Activated CD4-positive, alpha-beta memory T cell treated with anti-CD3 and anti-CD28 coated beads for 36 hours (primary cell): ENCODE measurements at regions not wholly inside any gene's neighbourhood (a gene's known extent, or its start where the extent isn't known, plus 50 kb on each side); places are given as distances from the start of the nearest gene placed in this dataset.
"Not testable (repeated sequence)": the region's sequence is repeated elsewhere in the genome, so short reads cannot be mapped to it uniquely, and the experiment has no call there.

Experiments used
- CTCF ChIA-PET: fragments of 350-600 bp; sonication (Branson Sonifier 250); formaldehyde crosslinking; loops from one replicate; lab custom pipeline; 2021; ENCODE audit warnings: antibody characterized with exemption, inconsistent platforms; lab: Charles Lee
- POLR2A ChIA-PET: fragments of 350-600 bp; sonication (Branson Sonifier 250); formaldehyde crosslinking; loops from one replicate; lab custom pipeline; 2021; ENCODE audit warnings: antibody characterized with exemption; lab: Charles Lee
- DNase-seq: peaks from one replicate; pipeline ENCODE4 v3.0.0-alpha.2; 2020
- H3K27ac Mint-ChIP-seq: one replicate; pipeline ENCODE4 v1.8.0; 2021; ENCODE audit warnings: mixed read lengths
- H3K27me3 Mint-ChIP-seq: one replicate; pipeline ENCODE4 v1.8.0; 2021; ENCODE audit warnings: mixed read lengths
- H3K36me3 Mint-ChIP-seq: one replicate; pipeline ENCODE4 v1.8.0; 2021; ENCODE audit warnings: mixed read lengths
- H3K4me1 Mint-ChIP-seq: one replicate; pipeline ENCODE4 v1.8.0; 2021; ENCODE audit warnings: low read depth, mixed read lengths
- H3K4me3 Mint-ChIP-seq: one replicate; pipeline ENCODE4 v1.8.0; 2021; ENCODE audit warnings: mild to moderate bottlenecking, mixed read lengths
- H3K9me3 Mint-ChIP-seq: one replicate; pipeline ENCODE4 v1.8.0; 2021; ENCODE audit warnings: mixed read lengths
- intact Hi-C: fragments of 100-400 bp; cut with micrococcal nuclease; formaldehyde crosslinking; loops from one replicate; pipeline ENCODE4 v1.15.1; 2023

DNA sequence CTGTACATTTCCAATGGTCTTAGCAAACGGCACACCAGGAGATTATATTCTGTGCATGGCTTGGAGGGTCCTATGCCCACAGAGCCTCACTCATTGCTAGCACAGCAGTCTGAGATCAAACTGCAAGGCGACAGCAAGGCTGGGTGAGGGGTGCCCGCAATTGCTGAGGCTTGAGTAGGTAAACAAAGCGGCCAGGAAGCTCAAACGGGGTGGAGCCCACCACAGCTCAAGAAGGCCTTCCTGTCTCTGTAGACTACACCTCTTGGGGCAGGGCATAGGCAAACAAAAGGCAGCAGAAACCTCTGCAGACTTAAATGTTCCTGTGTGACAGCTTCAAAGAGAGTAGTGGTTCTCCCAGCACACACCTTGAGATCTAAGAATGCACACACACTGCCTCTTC lies 91.3 kb downstream of the OR4A5 start:
- peaks cover 78% of the 10 kb centered on the region for H3K9me3 Mint-ChIP-seq
- CTCF ChIA-PET, H3K27ac Mint-ChIP-seq, DNase-seq, H3K4me3 Mint-ChIP-seq, H3K27me3 Mint-ChIP-seq, POLR2A ChIA-PET, H3K36me3 Mint-ChIP-seq, intact Hi-C loops, H3K4me1 Mint-ChIP-seq: not testable (repeated sequence)

DNA sequence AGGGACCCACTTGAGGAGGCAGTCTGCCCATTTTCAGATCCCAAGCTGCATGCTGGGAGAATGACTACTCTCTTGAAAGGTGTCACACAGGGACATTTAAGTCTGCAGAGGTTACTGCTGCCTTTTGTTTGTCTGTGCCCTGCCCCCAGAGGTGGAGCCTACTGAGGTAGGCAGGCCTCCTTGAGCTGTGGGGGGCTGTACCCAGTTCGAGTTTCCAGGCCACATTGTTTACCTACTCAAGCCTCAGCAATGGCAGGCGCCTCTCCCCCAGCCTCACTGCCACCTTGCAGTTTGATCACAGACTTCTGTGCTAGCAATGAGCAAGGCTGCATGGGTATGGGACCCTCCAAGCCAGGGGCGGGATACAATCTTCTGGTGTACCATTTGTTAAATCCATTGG lies 126.0 kb downstream of the OR4A5 start:
- H3K4me1 Mint-ChIP-seq, result no peaks in the 10 kb centered on the region
- no peak for DNase-seq
- H3K27ac Mint-ChIP-seq, result no peak overlapping the region
- ChIA-PET POLR2A (no interaction called here), CTCF (no interaction called here)
- H3K36me3 Mint-ChIP-seq, result peaks cover 11% of the 10 kb centered on the region
- peaks cover 69% of the 10 kb centered on the region for H3K9me3 Mint-ChIP-seq
- H3K4me3 Mint-ChIP-seq, result no peak overlapping the region
- intact Hi-C loops, result no loop called here
- no peaks in the 10 kb centered on the region for H3K27me3 Mint-ChIP-seq

DNA sequence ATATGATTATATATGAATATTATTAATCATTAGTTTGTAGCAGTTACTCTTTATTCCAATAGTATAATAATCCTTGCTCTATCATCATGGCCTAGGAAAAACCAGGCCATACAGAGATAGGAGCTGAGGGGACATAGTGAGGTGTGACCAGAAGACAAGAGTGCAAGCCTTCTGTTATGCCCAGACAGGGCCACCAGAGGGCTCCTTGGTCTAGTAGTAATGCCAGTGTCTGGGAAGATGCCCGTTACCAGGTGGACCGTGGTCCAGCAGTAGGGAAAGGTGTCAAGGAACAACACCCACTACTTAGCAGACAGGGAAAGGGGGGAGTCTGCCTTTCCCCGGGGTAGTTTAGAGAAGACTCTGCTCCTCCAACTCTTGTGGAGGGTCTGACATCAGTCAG lies 148.4 kb downstream of the OR4A5 start:
- H3K27me3 Mint-ChIP-seq, intact Hi-C loops, DNase-seq, CTCF ChIA-PET, H3K4me3 Mint-ChIP-seq, H3K36me3 Mint-ChIP-seq, POLR2A ChIA-PET, H3K4me1 Mint-ChIP-seq, H3K27ac Mint-ChIP-seq: not testable (repeated sequence)
- H3K9me3 Mint-ChIP-seq, result peaks cover 65% of the 10 kb centered on the region
